ENCODE measurements at regions not wholly inside any gene's neighbourhood (a gene's known extent, or its start where the extent isn't known, plus 50 kb on each side); places are given as distances from the start of the nearest gene placed in this dataset.

DNA sequence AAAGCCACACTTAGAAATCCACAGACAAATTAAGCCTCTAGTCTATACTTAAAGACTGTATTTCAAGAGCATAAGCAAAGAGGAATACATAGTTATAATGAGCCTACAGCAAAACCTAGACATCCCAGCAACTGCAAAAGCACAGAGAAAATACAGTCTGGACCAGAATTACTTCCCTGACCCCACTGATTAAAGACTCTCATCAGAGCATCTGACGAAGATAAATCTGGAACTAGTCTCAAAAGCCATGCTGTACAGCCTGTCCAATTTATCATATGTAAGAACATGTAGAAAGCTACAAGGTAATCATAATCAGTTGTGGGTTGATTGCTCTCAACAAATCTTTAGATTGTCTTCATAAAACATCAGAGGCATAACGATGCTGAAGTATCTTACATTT lies 285.1 kb upstream of the CAND1 start:
- Histone ChIP-seq H3K4me3 (ENCODE audit: insufficient read depth in 1 of 2, low read depth in 1 of 2, low read length in 2 of 2) (no peak overlapping the region), H3K27me3 (ENCODE audit: control insufficient read depth in 1 of 2, insufficient read depth in 1 of 2, low read length in 2 of 2) (peaks cover 0 to under 1% of the 10 kb centered on the region in 2 experiments), H3K18ac (ENCODE audit: low read depth in 1 of 2, low read length in 2 of 2) (no peak overlapping the region), H4K91ac (ENCODE audit: low read length) (no peak overlapping the region), H3K4ac (ENCODE audit: low read depth in 1 of 2, low read length in 2 of 2) (no peak overlapping the region), H2BK12ac (ENCODE audit: low read length in 2 of 2) (no peak overlapping the region), H4K8ac (ENCODE audit: low read length) (no peak overlapping the region), H3K23ac (ENCODE audit: low read length in 2 of 2) (no peak overlapping the region), H3K4me2 (ENCODE audit: low read length, poor library complexity, severe bottlenecking) (no peak overlapping the region), H3K14ac (ENCODE audit: low read length in 2 of 2) (no peak overlapping the region), H2BK5ac (ENCODE audit: low read depth, low read length, poor library complexity, severe bottlenecking) (no peak overlapping the region), H3K9ac (ENCODE audit: low read length) (no peak overlapping the region), H2AFZ (ENCODE audit: low read depth, low read length) (no peak overlapping the region), H3K36me3 (ENCODE audit: control insufficient read depth in 1 of 2, insufficient read depth in 2 of 2, low read depth in 1 of 2, low read length in 2 of 2) (no peaks in the 10 kb centered on the region), H3K4me1 (ENCODE audit: control insufficient read depth, insufficient read depth, low read depth, low read length) (no peaks in the 10 kb centered on the region), H3K79me1 (replicated peaks; ENCODE audit: low read length, poor library complexity, severe bottlenecking) (peaks cover 3% of the 10 kb centered on the region), H3K9me3 (ENCODE audit: control insufficient read depth, low read length) (no peaks in the 10 kb centered on the region), H2BK120ac (ENCODE audit: low read depth, low read length) (no peak overlapping the region), H3K27ac (ENCODE audit: low read length, poor library complexity, severe bottlenecking) (no peak overlapping the region), H2AK5ac (ENCODE audit: low read length, severe bottlenecking) (no peak overlapping the region), H2BK15ac (ENCODE audit: low read depth, poor library complexity, severe bottlenecking) (no peak overlapping the region)
- WGBS, result 100% methylated on average over 1 of the region's 2 CpGs
- no peak for DNase-seq

DNA sequence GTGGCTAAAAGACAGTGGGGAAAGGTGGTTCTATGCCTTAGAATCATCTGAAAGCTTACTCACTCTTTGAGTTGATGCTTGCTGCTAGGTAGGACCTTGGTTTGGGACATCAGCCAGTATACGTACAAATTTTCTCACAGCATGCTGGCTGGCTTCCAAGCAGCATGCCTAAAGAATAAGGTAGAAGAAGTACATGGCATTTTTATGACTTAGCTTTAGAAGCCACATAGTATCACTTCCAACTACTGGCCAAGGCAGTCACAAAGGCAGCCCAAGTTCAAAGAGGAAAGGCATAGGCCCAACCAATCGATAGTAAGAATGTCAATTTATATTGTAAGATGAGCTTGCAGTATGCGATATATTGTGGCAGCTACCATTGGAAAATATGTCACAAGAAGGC lies 284.2 kb upstream of the CAND1 start:
- Histone ChIP-seq H3K18ac (ENCODE audit: low read depth in 1 of 2, low read length in 2 of 2) (no peak overlapping the region), H3K27me3 (ENCODE audit: control insufficient read depth in 1 of 2, insufficient read depth in 1 of 2, low read length in 2 of 2) (peaks cover 0 to 3% of the 10 kb centered on the region in 2 experiments), H4K8ac (ENCODE audit: low read length) (no peak overlapping the region), H3K27ac (ENCODE audit: low read length, poor library complexity, severe bottlenecking) (no peak overlapping the region), H2BK12ac (ENCODE audit: low read length in 2 of 2) (no peak overlapping the region), H3K4me2 (ENCODE audit: low read length, poor library complexity, severe bottlenecking) (no peak overlapping the region), H2BK5ac (ENCODE audit: low read depth, low read length, poor library complexity, severe bottlenecking) (no peak overlapping the region), H3K4me1 (ENCODE audit: control insufficient read depth, insufficient read depth, low read depth, low read length) (no peaks in the 10 kb centered on the region), H3K36me3 (ENCODE audit: control insufficient read depth in 1 of 2, insufficient read depth in 2 of 2, low read depth in 1 of 2, low read length in 2 of 2) (no peaks in the 10 kb centered on the region), H2BK120ac (ENCODE audit: low read depth, low read length) (no peak overlapping the region), H2AK5ac (ENCODE audit: low read length, severe bottlenecking) (no peak overlapping the region), H2AFZ (ENCODE audit: low read depth, low read length) (no peak overlapping the region), H3K9ac (ENCODE audit: low read length) (no peak overlapping the region), H4K91ac (ENCODE audit: low read length) (no peak overlapping the region), H3K4me3 (ENCODE audit: insufficient read depth in 1 of 2, low read depth in 1 of 2, low read length in 2 of 2) (no peak overlapping the region), H3K23ac (ENCODE audit: low read length in 2 of 2) (no peak overlapping the region), H3K14ac (ENCODE audit: low read length in 2 of 2) (no peak overlapping the region), H3K79me1 (replicated peaks; ENCODE audit: low read length, poor library complexity, severe bottlenecking) (peaks cover 3% of the 10 kb centered on the region), H2BK15ac (ENCODE audit: low read depth, poor library complexity, severe bottlenecking) (no peak overlapping the region), H3K4ac (ENCODE audit: low read depth in 1 of 2, low read length in 2 of 2) (no peak overlapping the region), H3K9me3 (ENCODE audit: control insufficient read depth, low read length) (no peaks in the 10 kb centered on the region)
- DNase-seq, result no peak
- 83% methylated on average over 1 of the region's 3 CpGs for WGBS

DNA sequence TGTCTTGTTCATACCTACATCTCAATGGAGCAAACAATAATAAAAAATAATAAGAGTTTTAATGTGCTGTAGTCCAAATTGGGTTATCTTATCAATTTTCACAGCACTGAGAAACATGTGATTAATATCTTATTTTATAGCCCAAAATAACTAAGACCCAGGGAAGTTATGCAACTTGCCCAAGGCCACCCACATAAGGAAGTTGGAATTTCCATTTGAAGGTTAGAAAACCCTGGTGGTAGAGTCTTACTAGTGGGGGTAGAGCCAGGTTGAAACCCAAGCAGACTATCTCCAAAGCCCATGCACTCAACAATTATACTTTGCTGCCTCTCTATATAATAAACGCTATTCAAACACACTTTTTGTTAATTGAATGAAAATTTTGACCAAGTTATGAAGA lies 270.0 kb upstream of the CAND1 start:
- Histone ChIP-seq H3K4ac (ENCODE audit: low read depth in 1 of 2, low read length in 2 of 2) (no peak overlapping the region), H4K91ac (ENCODE audit: low read length) (no peak overlapping the region), H3K79me1 (replicated peaks; ENCODE audit: low read length, poor library complexity, severe bottlenecking) (no peaks in the 10 kb centered on the region), H3K9ac (ENCODE audit: low read length) (no peak overlapping the region), H2BK120ac (ENCODE audit: low read depth, low read length) (no peak overlapping the region), H2BK15ac (ENCODE audit: low read depth, poor library complexity, severe bottlenecking) (no peak overlapping the region), H3K4me3 (ENCODE audit: insufficient read depth in 1 of 2, low read depth in 1 of 2, low read length in 2 of 2) (no peak overlapping the region), H3K4me1 (ENCODE audit: control insufficient read depth, insufficient read depth, low read depth, low read length) (no peaks in the 10 kb centered on the region), H2AK5ac (ENCODE audit: low read length, severe bottlenecking) (no peak overlapping the region), H2AFZ (ENCODE audit: low read depth, low read length) (no peak overlapping the region), H3K18ac (ENCODE audit: low read depth in 1 of 2, low read length in 2 of 2) (no peak overlapping the region), H3K27me3 (ENCODE audit: control insufficient read depth in 1 of 2, insufficient read depth in 1 of 2, low read length in 2 of 2) (peaks cover 0 to 4% of the 10 kb centered on the region in 2 experiments), H3K14ac (ENCODE audit: low read length in 2 of 2) (no peak overlapping the region), H2BK12ac (ENCODE audit: low read length in 2 of 2) (no peak overlapping the region), H3K23ac (ENCODE audit: low read length in 2 of 2) (no peak overlapping the region), H3K36me3 (ENCODE audit: control insufficient read depth in 1 of 2, insufficient read depth in 2 of 2, low read depth in 1 of 2, low read length in 2 of 2) (no peaks in the 10 kb centered on the region), H3K9me3 (ENCODE audit: control insufficient read depth, low read length) (no peaks in the 10 kb centered on the region), H3K27ac (ENCODE audit: low read length, poor library complexity, severe bottlenecking) (no peak overlapping the region), H3K4me2 (ENCODE audit: low read length, poor library complexity, severe bottlenecking) (no peak overlapping the region), H4K8ac (ENCODE audit: low read length) (no peak overlapping the region), H2BK5ac (ENCODE audit: low read depth, low read length, poor library complexity, severe bottlenecking) (no peak overlapping the region)
- DNase-seq, result no peak
- WGBS, result no CpG with 5 or more reads among the region's 1 CpG

DNA sequence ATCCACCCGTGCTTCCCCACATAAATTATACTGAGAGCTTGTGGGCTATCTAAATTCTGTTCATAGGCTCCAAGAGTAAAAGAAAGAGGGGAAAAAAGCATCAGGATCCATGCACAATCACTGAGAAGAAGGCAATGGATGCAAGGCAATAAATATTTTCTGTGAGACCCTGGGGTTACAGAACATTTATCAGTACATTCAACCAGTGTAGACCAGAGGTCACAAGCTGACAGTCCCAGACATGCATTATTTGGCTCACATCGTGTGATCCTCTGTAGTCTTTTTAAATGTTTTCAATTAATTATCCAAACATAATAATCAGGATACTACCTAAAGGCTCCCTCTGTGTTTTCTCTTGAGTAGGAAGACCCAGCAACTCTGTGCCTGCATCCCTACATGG lies 267.9 kb upstream of the CAND1 start:
- Histone ChIP-seq H3K9ac (ENCODE audit: low read length) (no peak overlapping the region), H2BK15ac (ENCODE audit: low read depth, poor library complexity, severe bottlenecking) (no peak overlapping the region), H3K23ac (ENCODE audit: low read length in 2 of 2) (no peak overlapping the region), H4K8ac (ENCODE audit: low read length) (no peak overlapping the region), H3K27ac (ENCODE audit: low read length, poor library complexity, severe bottlenecking) (no peak overlapping the region), H2AFZ (ENCODE audit: low read depth, low read length) (no peak overlapping the region), H3K18ac (ENCODE audit: low read depth in 1 of 2, low read length in 2 of 2) (no peak overlapping the region), H3K4me2 (ENCODE audit: low read length, poor library complexity, severe bottlenecking) (no peak overlapping the region), H3K27me3 (ENCODE audit: control insufficient read depth in 1 of 2, insufficient read depth in 1 of 2, low read length in 2 of 2) (peaks cover 0 to 4% of the 10 kb centered on the region in 2 experiments), H3K4me1 (ENCODE audit: control insufficient read depth, insufficient read depth, low read depth, low read length) (no peaks in the 10 kb centered on the region), H2AK5ac (ENCODE audit: low read length, severe bottlenecking) (no peak overlapping the region), H3K36me3 (ENCODE audit: control insufficient read depth in 1 of 2, insufficient read depth in 2 of 2, low read depth in 1 of 2, low read length in 2 of 2) (no peaks in the 10 kb centered on the region), H3K4ac (ENCODE audit: low read depth in 1 of 2, low read length in 2 of 2) (no peak overlapping the region), H2BK5ac (ENCODE audit: low read depth, low read length, poor library complexity, severe bottlenecking) (no peak overlapping the region), H3K9me3 (ENCODE audit: control insufficient read depth, low read length) (no peaks in the 10 kb centered on the region), H3K79me1 (replicated peaks; ENCODE audit: low read length, poor library complexity, severe bottlenecking) (no peaks in the 10 kb centered on the region), H3K14ac (ENCODE audit: low read length in 2 of 2) (no peak overlapping the region), H4K91ac (ENCODE audit: low read length) (no peak overlapping the region), H2BK12ac (ENCODE audit: low read length in 2 of 2) (no peak overlapping the region), H3K4me3 (ENCODE audit: insufficient read depth in 1 of 2, low read depth in 1 of 2, low read length in 2 of 2) (no peak overlapping the region), H2BK120ac (ENCODE audit: low read depth, low read length) (no peak overlapping the region)
- 33% methylated on average over 1 of the region's 2 CpGs for WGBS
- no peak for DNase-seq
